RWPE1 (cell line): ENCODE measurements at regions not wholly inside any gene's neighbourhood (a gene's known extent, or its start where the extent isn't known, plus 50 kb on each side); places are given as distances from the start of the nearest gene placed in this dataset.
"Not testable (repeated sequence)": the region's sequence is repeated elsewhere in the genome, so short reads cannot be mapped to it uniquely, and the experiment has no call there.

Source experiments
- CTCF ChIA-PET: fragments of 350-600 bp; sonication (Branson Sonifier 250); formaldehyde crosslinking; extraction: SDS; loops from one replicate; lab custom pipeline; 2021; lab: Yijun Ruan, JAX
- POLR2A ChIA-PET: fragments of 400-600 bp; formaldehyde crosslinking; extraction: SDS; loops from one replicate; lab custom pipeline; 2020; ENCODE audit warnings: antibody characterized with exemption; ENCODE audit not compliant: low non-redundant PET; lab: Yijun Ruan, JAX
- DNase-seq: peaks from one replicate; pipeline ENCODE4 v3.0.0; 2012; ENCODE audit warnings: low spot score
- H3K27ac ChIP-seq: fragments of 450-650 bp; 2 replicates; pipeline ENCODE4 v1.5.1; 2017
- TF ChIP-seq, protein P1 (sequence below): fragments of 450-650 bp; conservative IDR thresholded peaks from 2 replicates; pipeline ENCODE4 v1.5.1; 2017; ENCODE audit warnings: low read depth, mild to moderate bottlenecking

DNA sequence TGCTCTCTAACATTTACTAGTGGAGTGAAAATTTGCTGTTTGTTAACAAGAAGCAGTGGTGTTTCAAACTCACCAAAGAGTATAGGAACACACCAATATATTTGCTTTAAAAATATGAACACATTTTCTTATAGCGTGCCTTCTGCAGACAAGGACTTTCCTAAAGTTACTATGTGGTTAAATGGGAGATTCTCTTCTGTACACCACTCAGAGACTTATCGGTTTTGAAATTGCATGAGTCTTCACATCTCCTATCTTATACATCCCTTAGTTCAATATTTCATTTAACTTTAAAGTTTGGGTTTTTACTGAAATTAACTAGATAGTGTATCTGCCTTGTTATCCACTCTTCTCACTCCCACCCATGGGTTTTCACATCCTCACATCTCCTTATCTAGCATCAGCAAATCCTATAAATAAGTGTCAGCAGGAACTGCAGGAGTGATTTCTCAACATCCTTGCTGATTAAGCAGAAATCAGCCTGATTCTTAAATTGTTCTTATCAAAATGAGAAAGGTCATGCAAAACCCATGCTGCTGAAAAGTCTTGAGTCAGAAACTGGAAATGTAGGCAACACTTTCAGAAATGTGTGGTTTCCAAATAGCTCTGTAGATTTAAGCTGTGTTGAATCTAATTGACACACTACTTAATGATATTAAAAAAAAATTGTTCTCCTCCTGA lies 1075.6 kb upstream of the GJE1 start:
- TF ChIP-seq, protein P1, sequence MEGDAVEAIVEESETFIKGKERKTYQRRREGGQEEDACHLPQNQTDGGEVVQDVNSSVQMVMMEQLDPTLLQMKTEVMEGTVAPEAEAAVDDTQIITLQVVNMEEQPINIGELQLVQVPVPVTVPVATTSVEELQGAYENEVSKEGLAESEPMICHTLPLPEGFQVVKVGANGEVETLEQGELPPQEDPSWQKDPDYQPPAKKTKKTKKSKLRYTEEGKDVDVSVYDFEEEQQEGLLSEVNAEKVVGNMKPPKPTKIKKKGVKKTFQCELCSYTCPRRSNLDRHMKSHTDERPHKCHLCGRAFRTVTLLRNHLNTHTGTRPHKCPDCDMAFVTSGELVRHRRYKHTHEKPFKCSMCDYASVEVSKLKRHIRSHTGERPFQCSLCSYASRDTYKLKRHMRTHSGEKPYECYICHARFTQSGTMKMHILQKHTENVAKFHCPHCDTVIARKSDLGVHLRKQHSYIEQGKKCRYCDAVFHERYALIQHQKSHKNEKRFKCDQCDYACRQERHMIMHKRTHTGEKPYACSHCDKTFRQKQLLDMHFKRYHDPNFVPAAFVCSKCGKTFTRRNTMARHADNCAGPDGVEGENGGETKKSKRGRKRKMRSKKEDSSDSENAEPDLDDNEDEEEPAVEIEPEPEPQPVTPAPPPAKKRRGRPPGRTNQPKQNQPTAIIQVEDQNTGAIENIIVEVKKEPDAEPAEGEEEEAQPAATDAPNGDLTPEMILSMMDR, result no peak
- POLR2A ChIA-PET, result no interaction called here
- H3K27ac ChIP-seq, result no peak overlapping the region
- CTCF ChIA-PET, result no interaction called here
- DNase-seq, result no peak

DNA sequence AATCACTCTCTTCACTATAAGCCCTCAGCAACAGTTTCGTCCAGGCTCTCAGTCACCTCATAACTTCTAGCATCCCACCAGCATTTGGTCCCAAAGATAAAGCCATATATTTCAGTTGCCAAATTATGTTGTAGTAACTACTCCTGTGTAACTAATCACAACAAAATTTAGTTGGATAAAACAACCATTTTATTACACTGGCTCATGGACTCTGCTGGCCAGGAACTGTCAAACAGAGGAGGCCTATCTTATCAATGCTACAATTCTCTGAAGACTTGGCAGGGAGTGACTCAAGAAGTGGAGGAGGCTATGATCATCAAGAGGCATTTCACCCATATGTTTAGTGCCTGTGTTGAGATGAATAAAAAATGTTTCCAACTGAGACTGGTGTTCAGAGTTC lies 1082.3 kb upstream of the GJE1 start:
- DNase-seq, result no peak
- TF ChIP-seq, protein P1, result no peak
- H3K27ac ChIP-seq, result no peak overlapping the region
- POLR2A ChIA-PET, result no interaction called here
- CTCF ChIA-PET, result interaction anchor here (0.5 to 0.7 kb wide), 2 partner anchors 7 to 1630 kb away, joined by 3 read pairs; no protein-coding TSS in a partner anchor

DNA sequence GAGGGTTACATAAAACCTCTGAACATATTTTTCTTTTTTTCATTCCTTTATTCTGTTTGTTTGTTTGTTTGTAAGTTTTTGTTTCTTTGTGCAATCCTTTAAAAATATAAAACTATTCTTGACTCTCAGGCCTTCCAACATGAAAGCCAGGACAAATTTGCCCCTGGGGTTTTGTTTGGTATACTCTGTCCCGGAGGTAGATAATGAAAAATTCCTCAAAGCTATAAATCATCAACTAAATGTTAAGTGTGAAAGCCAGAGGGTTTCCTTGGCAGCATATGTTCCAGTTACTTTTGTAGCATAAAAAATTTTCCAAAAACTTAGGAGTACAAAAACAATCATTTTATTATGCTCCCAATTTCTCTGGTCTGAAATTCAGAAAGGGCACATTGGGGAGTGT lies 1084.3 kb upstream of the GJE1 start:
- no peak overlapping the region for H3K27ac ChIP-seq
- POLR2A ChIA-PET, result no interaction called here
- TF ChIP-seq, protein P1, result no peak
- DNase-seq, result no peak
- CTCF ChIA-PET, result interaction anchor here (0.7 kb wide), 1 partner anchor 53 kb away, joined by 3 read pairs; no protein-coding TSS in a partner anchor

DNA sequence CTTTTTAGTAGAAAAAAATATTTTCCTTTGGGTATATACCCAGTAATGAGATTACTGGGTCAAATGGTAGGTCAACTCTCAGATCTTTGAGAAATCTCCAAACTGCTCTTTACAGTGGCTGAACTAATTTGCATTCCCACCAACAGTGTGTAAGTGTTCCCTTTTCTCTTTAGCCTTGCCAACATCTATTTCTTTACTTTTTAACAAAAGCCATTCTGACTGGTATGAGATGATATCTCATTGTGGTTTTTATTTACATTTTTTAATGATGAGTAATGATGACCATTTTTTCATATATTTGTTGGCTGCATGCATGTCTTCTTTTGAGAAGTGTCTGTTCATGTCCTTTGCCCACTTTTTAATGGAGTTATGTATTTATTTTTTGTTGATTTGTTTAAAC lies 1086.2 kb upstream of the GJE1 start:
- DNase-seq, H3K27ac ChIP-seq, POLR2A ChIA-PET, CTCF ChIA-PET: not testable (repeated sequence)

DNA sequence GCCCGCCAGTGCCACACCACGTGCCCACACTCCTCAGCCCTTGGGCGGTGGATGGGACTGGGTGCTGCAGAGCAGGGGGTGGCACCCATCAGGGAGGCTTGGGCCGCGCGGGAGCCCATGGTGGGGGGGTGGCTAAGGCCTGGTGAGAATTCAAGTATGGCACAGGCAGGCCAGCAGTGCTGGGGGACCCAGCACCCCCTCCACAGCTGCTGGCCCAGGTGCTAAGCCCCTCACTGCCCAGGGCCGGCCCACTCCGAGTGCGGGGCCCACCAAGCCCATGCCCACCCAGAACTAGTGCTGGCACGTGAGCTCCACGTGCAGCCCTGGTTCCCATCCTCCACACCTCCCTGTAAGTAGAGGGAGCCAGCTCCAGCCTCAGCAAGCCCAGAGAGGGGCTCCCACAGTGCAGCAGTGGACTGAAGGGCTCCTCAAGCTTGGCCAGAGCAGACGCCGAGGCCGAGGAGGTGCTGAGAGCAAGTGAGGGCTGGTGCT lies 1091.1 kb upstream of the GJE1 start:
- DNase-seq, result no peak
- POLR2A ChIA-PET, result no interaction called here
- CTCF ChIA-PET, result interaction anchor here (0.6 kb wide), 2 partner anchors 33 to 289 kb away, joined by 3 read pairs; no protein-coding TSS in a partner anchor
- no peak overlapping the region for H3K27ac ChIP-seq
- TF ChIP-seq, protein P1, result no peak

DNA sequence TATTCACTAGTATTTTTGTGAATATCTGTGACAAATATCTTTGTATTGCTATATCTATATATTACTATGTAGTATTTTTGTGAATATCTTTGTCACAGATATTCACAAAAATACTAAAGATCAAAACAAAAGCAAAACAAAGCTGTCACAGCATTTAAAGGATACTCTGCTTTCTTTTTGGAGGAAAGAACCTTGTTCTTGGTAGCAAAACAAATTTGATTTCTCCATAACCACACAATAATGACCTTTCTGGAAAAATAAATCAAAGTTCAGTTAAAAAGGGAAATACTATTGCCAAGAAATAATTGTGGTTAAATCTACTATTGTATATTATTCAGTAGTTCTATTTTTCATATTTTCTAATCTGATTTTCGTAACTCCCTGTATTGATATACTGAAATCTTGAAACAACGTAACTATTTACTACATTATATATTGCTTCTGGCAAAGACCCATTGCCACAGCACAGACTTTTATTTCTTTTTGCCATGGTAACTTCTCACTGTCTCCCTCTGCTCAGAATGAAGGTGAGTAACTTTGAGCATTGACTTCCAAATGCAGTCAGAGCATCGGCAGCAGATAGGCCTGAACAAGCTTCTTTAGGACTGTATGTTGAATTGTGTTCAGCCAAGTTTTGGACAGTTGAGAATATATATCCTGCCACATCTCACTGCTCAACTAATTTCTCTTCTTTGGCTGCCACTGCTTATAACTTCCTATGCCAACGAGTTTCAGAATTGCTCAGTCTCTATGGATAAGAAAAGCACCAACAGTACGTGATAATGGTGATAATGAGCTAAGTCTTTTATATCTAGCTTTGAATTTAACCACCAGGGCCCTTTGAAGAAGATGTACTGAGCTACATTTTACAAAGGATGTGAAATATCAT lies 1097.2 kb upstream of the GJE1 start:
- CTCF ChIA-PET, result interaction anchor here (0.6 kb wide), 1 partner anchor 216 kb away, joined by 4 read pairs; no protein-coding TSS in a partner anchor
- no peak for DNase-seq
- POLR2A ChIA-PET, result no interaction called here
- H3K27ac ChIP-seq, result no peak overlapping the region
- TF ChIP-seq, protein P1, result no peak
